IMR-90 (cell line): ENCODE measurements at regions not wholly inside any gene's neighbourhood (a gene's known extent, or its start where the extent isn't known, plus 50 kb on each side); places are given as distances from the start of the nearest gene placed in this dataset.
A peak's percentile ranks its signal among the peaks of the same experiment; 100 is the strongest.

Experiments
- ATAC-seq: fragments of 200-7000 bp; cut with Tn5 transposase; 2 replicates; pipeline ENCODE4 v1.9.1; 2020; ENCODE audit warnings: low read depth, mild to moderate bottlenecking, moderate library complexity
- BruUV-seq: library from RNA; stranded (reverse); fragments of 400-500 nt; replicated peaks from 2 replicates; lab custom pipeline; 2021; lab: Mats Ljungman, UMichigan
- CTCF ChIA-PET: fragments of 300-600 bp; formaldehyde crosslinking; extraction: SDS; loops from one replicate; lab custom pipeline; 2021; ENCODE audit warnings: antibody characterized with exemption; lab: Yijun Ruan, JAX
- POLR2A ChIA-PET: fragments of 300-600 bp; sonication (Branson Sonifier 250); formaldehyde crosslinking; loops from one replicate; lab custom pipeline; 2022; ENCODE audit warnings: antibody characterized with exemption; ENCODE audit not compliant: unreplicated experiment; lab: Charles Lee
- DNase-seq: peaks from one replicate; pipeline ENCODE4 v3.0.0; 2013
- H2AFZ ChIP-seq: replicated peaks from 2 replicates; pipeline ENCODE3; 2013; ENCODE audit warnings: low read length, mild to moderate bottlenecking; ENCODE audit not compliant: poor library complexity
- H2AK5ac ChIP-seq: 2 replicates; pipeline ENCODE4 v1.6.1; 2013; ENCODE audit warnings: low read depth, low read length, inconsistent platforms
- H2AK9ac ChIP-seq: replicated peaks from 2 replicates; pipeline ENCODE3; 2013; ENCODE audit warnings: mild to moderate bottlenecking, low read depth, low read length, moderate library complexity; ENCODE audit not compliant: poor library complexity
- H2BK120ac ChIP-seq: 2 replicates; pipeline ENCODE4 v1.6.1; 2013; ENCODE audit warnings: low read depth, low read length, inconsistent platforms
- H2BK15ac ChIP-seq: 3 replicates; pipeline ENCODE4 v1.6.1; 2013; ENCODE audit warnings: low read depth, low read length, inconsistent platforms
- H2BK20ac ChIP-seq: 2 replicates; pipeline ENCODE4 v1.6.1; 2013; ENCODE audit warnings: low read depth, mild to moderate bottlenecking, inconsistent platforms, low read length, moderate library complexity
- H2BK5ac ChIP-seq: 2 replicates; pipeline ENCODE4 v1.6.1; 2013; ENCODE audit warnings: mild to moderate bottlenecking, low read depth, low read length, inconsistent platforms; ENCODE audit not compliant: poor library complexity, severe bottlenecking
- H3K14ac ChIP-seq: replicated peaks from 2 replicates; pipeline ENCODE4 v1.6.1; 2013; ENCODE audit warnings: low read depth, low read length, inconsistent platforms
- H3K18ac ChIP-seq: 2 replicates; pipeline ENCODE4 v1.6.1; 2013; ENCODE audit warnings: low read depth, low read length, control low read depth
- H3K23ac ChIP-seq: 2 replicates; pipeline ENCODE4 v1.6.1; 2013; ENCODE audit warnings: low read depth, low read length, inconsistent platforms
- H3K27ac ChIP-seq: 2 replicates; pipeline ENCODE4 v1.5.1; 2013; ENCODE audit warnings: mild to moderate bottlenecking, control low read depth, low read length; ENCODE audit not compliant: insufficient read depth
- H3K27me3 ChIP-seq: 2 replicates; pipeline ENCODE4 v1.6.1; 2013; ENCODE audit warnings: low read length; ENCODE audit not compliant: control insufficient read depth, insufficient read depth
- H3K36me3 ChIP-seq: 2 replicates; pipeline ENCODE4 v1.6.1; 2013; ENCODE audit warnings: low read length, mixed read lengths; ENCODE audit not compliant: control insufficient read depth, insufficient read depth
- H3K4ac ChIP-seq: 2 replicates; pipeline ENCODE4 v1.6.1; 2013; ENCODE audit warnings: low read depth, low read length, inconsistent platforms
- H3K4me1 ChIP-seq: 2 replicates; pipeline ENCODE4 v1.6.1; 2013; ENCODE audit warnings: low read length, mixed read lengths; ENCODE audit not compliant: control insufficient read depth, insufficient read depth
- H3K4me2 ChIP-seq: 2 replicates; pipeline ENCODE4 v1.6.1; 2013; ENCODE audit warnings: low read depth, mild to moderate bottlenecking, control low read depth, low read length, moderate library complexity
- H3K4me3 ChIP-seq: 2 replicates; pipeline ENCODE4 v1.5.1; 2013; ENCODE audit warnings: low read depth, mild to moderate bottlenecking, control low read depth, low read length, moderate library complexity; ENCODE audit not compliant: insufficient read depth
- H3K56ac ChIP-seq: 2 replicates; pipeline ENCODE4 v1.6.1; 2013; ENCODE audit warnings: low read length, inconsistent platforms; ENCODE audit not compliant: insufficient read depth; ENCODE audit errors: extremely low read depth
- H3K79me1 ChIP-seq, 2 experiments: 2 replicates each; pipeline ENCODE4 v1.6.1; 2013; ENCODE audit warnings: low read length in 2 of 2, inconsistent platforms in 1 of 2, low read depth in 1 of 2
- H3K9ac ChIP-seq: 2 replicates; pipeline ENCODE4 v1.6.1; 2013; ENCODE audit warnings: low read depth, low read length, control low read depth
- H3K9me1 ChIP-seq: 2 replicates; pipeline ENCODE4 v1.6.1; 2013; ENCODE audit warnings: low read length, inconsistent platforms; ENCODE audit not compliant: insufficient read depth
- H3K9me3 ChIP-seq: 2 replicates; pipeline ENCODE4 v1.6.1; 2013; ENCODE audit warnings: low read length; ENCODE audit not compliant: control insufficient read depth, insufficient read depth
- H4K20me1 ChIP-seq: 2 replicates; pipeline ENCODE4 v1.6.1; 2013; ENCODE audit warnings: low read length, inconsistent platforms; ENCODE audit not compliant: insufficient read depth
- H4K5ac ChIP-seq: 2 replicates; pipeline ENCODE4 v1.6.1; 2013; ENCODE audit warnings: mild to moderate bottlenecking, low read depth, low read length, control low read depth
- H4K8ac ChIP-seq, 2 experiments: 2 replicates each; pipeline ENCODE4 v1.6.1; 2013; ENCODE audit warnings: low read depth in 2 of 2, low read length in 2 of 2, control low read depth in 1 of 2, inconsistent platforms in 1 of 2
- H4K91ac ChIP-seq: 2 replicates; pipeline ENCODE4 v1.6.1; 2013; ENCODE audit warnings: low read depth, low read length, inconsistent platforms; ENCODE audit not compliant: insufficient read depth
- CEBPB ChIP-seq: IDR thresholded peaks from 2 replicates; pipeline ENCODE4 v1.6.1; 2012; ENCODE audit warnings: low read depth, low read length, improper control_type of control experiment
- RFX5 ChIP-seq: IDR thresholded peaks from 2 replicates; pipeline ENCODE4 v1.8.0; 2012; ENCODE audit warnings: low read depth, mild to moderate bottlenecking, low read length, moderate library complexity
- WGBS, 2 experiments: methylation state at CpG; one replicate each; pipeline versions ENCODE4 v1.1.5 to v1.1.7; 2013; ENCODE audit warnings: missing lambda C conversion rate in 2 of 2; ENCODE audit not compliant: insufficient read length in 1 of 2; ENCODE audit errors: extremely low coverage in 2 of 2; 5-methylcytosine and 5-hydroxymethylcytosine counted together
- dilution Hi-C: fragments of 300-500 bp; cut with HindIII; formaldehyde crosslinking; loops from one replicate; pipeline ENCODE4 v1.14.3; 2018; ENCODE audit warnings: low sequenced_read_pairs; ENCODE audit not compliant: unreplicated experiment
- in situ Hi-C: fragments of 300-500 bp; cut with MboI; formaldehyde crosslinking; loops from 3 replicates; pipeline ENCODE4 v1.14.3; 2019; ENCODE audit warnings: low sequenced_read_pairs, inconsistent platforms, mixed read lengths
- intact Hi-C: fragments of 100-400 bp; cut with micrococcal nuclease; formaldehyde crosslinking; loops from 2 replicates; pipeline ENCODE4 v1.10.0; 2022

GRCh38 chr2:8191427-8191826 lies 490.4 kb upstream of the ID2 start:
- no peak overlapping the region for H2AK9ac ChIP-seq
- no peak overlapping the region for H2BK15ac ChIP-seq
- H3K36me3 ChIP-seq, result no peaks in the 10 kb centered on the region
- in situ Hi-C loops, result no loop called here
- DNase-seq, result peak; percentile 77
- H3K4me2 ChIP-seq, result no peak overlapping the region
- H3K9ac ChIP-seq, result no peak overlapping the region
- no peak overlapping the region for H2AFZ ChIP-seq
- no peaks in the 10 kb centered on the region for H3K79me1 ChIP-seq
- no peak overlapping the region for H2BK120ac ChIP-seq
- no peaks in the 10 kb centered on the region for H3K27me3 ChIP-seq
- no CpG with 5 or more reads among the region's 4 CpGs for WGBS, 2 experiments
- no peak overlapping the region for H2BK5ac ChIP-seq
- H4K8ac ChIP-seq, result no peak overlapping the region
- H3K4me1 ChIP-seq, result peaks cover 14% of the 10 kb centered on the region
- H3K9me1 ChIP-seq, result peaks cover 2% of the 10 kb centered on the region; the same call in 1 of the 2 replicates
- H4K20me1 ChIP-seq, result no peaks in the 10 kb centered on the region
- no peak overlapping the region for H3K14ac ChIP-seq
- H3K23ac ChIP-seq, result no peak overlapping the region
- peak; percentile 59 for ATAC-seq
- no peak overlapping the region for H3K4me3 ChIP-seq
- no peak overlapping the region for H3K27ac ChIP-seq
- no peaks in the 10 kb centered on the region for H3K9me3 ChIP-seq
- H4K5ac ChIP-seq, result no peak overlapping the region
- ChIA-PET POLR2A (no interaction called here), CTCF (no interaction called here)
- H3K18ac ChIP-seq, result no peak overlapping the region; the same call in 1 of the 2 replicates
- no peak overlapping the region for H2BK20ac ChIP-seq
- no peak overlapping the region for H3K56ac ChIP-seq
- no peak overlapping the region for H4K91ac ChIP-seq
- BruUV-seq, result no TSS peak
- H2AK5ac ChIP-seq, result peak overlapping the region; percentile 43; the same call in 1 of the 2 replicates
- no peak overlapping the region for H3K4ac ChIP-seq
- intact Hi-C loops, result loop anchor here (5.0 kb wide), 1 partner anchor 116 kb away; no protein-coding TSS in a partner anchor
- TF ChIP-seq RFX5 (no peak), CEBPB (0 out of 2 replicates have a peak, but pooled peaks have one; percentile 13)
- dilution Hi-C loops, result no loop called here
